ENCODE measurements at regions not wholly inside any gene's neighbourhood (a gene's known extent, or its start where the extent isn't known, plus 50 kb on each side); places are given as distances from the start of the nearest gene placed in this dataset.

- TF ChIP-seq POLR2A (IDR thresholded peaks at IDR 0.05; ENCODE audit: low read depth, low read length) (no peak), TAF1 (IDR thresholded peaks at IDR 0.05; ENCODE audit: borderline replicate concordance, low read depth, low read length) (no peak)
Observed at GRCh38 chr12:85673921-85674420, 162.2 kb downstream of the RASSF9 start.

Data from GM12892 (cell line).